ENCODE measurements at regions not wholly inside any gene's neighbourhood (a gene's known extent, or its start where the extent isn't known, plus 50 kb on each side); places are given as distances from the start of the nearest gene placed in this dataset.
"Not testable (repeated sequence)": the region's sequence is repeated elsewhere in the genome, so short reads cannot be mapped to it uniquely, and the experiment has no call there.

DNA sequence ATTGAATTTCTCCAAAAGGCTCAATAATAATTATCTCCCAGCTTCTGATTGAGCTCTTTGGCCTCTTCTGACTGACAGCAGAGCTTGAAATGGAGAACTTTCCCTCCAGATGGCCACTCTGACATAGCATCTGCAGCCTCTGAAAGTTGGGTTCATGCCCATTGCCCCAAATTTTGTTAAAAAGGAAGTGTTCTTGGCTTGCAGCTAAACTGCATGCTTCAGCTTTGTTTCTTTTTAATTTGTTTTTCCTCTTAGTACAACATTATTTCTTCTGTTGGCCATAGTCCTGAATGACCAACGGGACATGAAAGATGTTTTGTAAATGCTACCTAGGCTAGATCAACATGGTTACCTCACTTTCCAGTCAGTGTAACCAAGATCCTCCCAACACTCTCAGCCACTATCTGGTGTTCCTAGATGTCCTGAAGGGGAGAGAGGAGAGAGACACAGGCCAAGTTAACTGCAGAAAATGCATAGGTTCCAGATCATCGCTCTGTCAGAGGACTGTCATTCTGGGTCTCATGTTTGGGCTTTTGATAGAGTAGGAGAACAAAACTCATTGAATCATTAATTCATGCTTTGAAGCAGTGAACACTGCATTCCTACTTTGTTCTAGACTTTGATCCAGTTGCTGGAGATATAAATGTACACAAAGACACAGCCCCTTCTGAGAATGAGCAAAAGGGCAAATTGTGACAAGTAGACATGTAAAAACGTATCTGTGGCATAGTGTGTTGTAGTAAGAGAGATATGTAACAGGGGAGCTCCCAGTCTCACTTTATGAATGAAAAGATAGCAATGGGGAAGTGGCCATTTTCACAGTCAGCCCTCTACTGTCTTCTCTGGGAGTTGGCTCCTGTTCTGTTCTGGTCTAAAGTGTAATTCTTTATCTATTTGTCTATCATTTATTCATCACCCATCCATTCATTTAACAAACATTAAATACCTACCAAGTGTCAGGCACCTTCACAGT is 156.2 kb downstream of the ZNF621 start:
- CTCF ChIA-PET, result no interaction called here
- no peak overlapping the region for H3K27ac Mint-ChIP-seq
- H3K4me1 Mint-ChIP-seq (ENCODE audit: low read depth), result no peaks in the 10 kb centered on the region
- no peak for DNase-seq
- intact Hi-C loops (cut with micrococcal nuclease), result no loop called here
- no peaks in the 10 kb centered on the region for H3K9me3 Mint-ChIP-seq
- peaks cover 4% of the 10 kb centered on the region for H3K27me3 Mint-ChIP-seq (ENCODE audit: low read depth)
- H3K4me3 Mint-ChIP-seq, result no peak overlapping the region
- no peaks in the 10 kb centered on the region for H3K36me3 Mint-ChIP-seq (ENCODE audit: low read depth)

- Mint-ChIP-seq H3K4me1 (ENCODE audit: low read depth) (no peaks in the 10 kb centered on the region), H3K27me3 (ENCODE audit: low read depth) (peaks cover 4% of the 10 kb centered on the region), H3K4me3 (no peak overlapping the region), H3K27ac (no peak overlapping the region), H3K9me3 (no peaks in the 10 kb centered on the region), H3K36me3 (ENCODE audit: low read depth) (no peaks in the 10 kb centered on the region)
- CTCF ChIA-PET, result no interaction called here
- intact Hi-C loops (cut with micrococcal nuclease), result no loop called here
- peak; percentile 21 for DNase-seq
These were observed 156.9 kb downstream of the ZNF621 start for GRCh38 chr3:40681658-40682055.

- intact Hi-C loops (cut with micrococcal nuclease), result no loop called here
- no peak overlapping the region for H3K27ac Mint-ChIP-seq
- H3K9me3 Mint-ChIP-seq, result no peaks in the 10 kb centered on the region
- no peak overlapping the region for H3K4me3 Mint-ChIP-seq
- H3K36me3 Mint-ChIP-seq (ENCODE audit: low read depth), result no peaks in the 10 kb centered on the region
- DNase-seq, result no peak
- CTCF ChIA-PET, result no interaction called here
- peaks cover 15% of the 10 kb centered on the region for H3K27me3 Mint-ChIP-seq (ENCODE audit: low read depth)
- H3K4me1 Mint-ChIP-seq (ENCODE audit: low read depth), result no peaks in the 10 kb centered on the region
These were observed 165.1 kb downstream of the ZNF621 start for GRCh38 chr3:40689837-40690236.

GRCh38 chr3:40690749-40691451 is 166.1 kb downstream of the ZNF621 start:
- no peaks in the 10 kb centered on the region for H3K4me1 Mint-ChIP-seq (ENCODE audit: low read depth)
- no peak overlapping the region for H3K4me3 Mint-ChIP-seq
- DNase-seq, result no peak
- H3K36me3 Mint-ChIP-seq (ENCODE audit: low read depth), result no peaks in the 10 kb centered on the region
- H3K9me3 Mint-ChIP-seq, result no peaks in the 10 kb centered on the region
- H3K27me3 Mint-ChIP-seq (ENCODE audit: low read depth), result peaks cover 15% of the 10 kb centered on the region
- intact Hi-C loops (cut with micrococcal nuclease), result no loop called here
- CTCF ChIA-PET, result interaction anchor here (0.6 kb wide), 2 partner anchors 131 to 1018 kb away, joined by 3 to 4 read pairs; no protein-coding TSS in a partner anchor
- no peak overlapping the region for H3K27ac Mint-ChIP-seq

DNA sequence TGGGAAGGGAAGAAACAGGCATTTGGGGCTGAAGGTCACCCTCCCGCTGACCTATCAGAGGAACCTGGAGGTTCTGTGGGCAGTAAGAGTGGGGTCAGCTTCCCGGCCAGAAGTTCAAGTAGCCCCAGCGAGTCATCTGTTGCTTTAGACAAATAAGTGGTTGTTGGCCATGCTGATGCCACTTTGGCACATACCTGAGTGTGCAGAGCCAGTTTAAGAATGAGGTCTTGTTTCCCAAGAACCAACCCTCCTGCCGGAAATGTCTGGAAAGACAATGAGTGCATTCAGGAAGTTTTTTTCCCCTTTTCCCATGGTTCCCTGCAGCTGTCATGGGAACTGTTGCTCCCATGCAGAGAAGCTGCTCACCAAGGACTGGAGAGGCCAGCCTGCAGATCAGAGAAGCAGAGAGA is 166.7 kb downstream of the ZNF621 start:
- H3K27me3 Mint-ChIP-seq (ENCODE audit: low read depth), result peaks cover 18% of the 10 kb centered on the region
- no peak overlapping the region for H3K4me3 Mint-ChIP-seq
- CTCF ChIA-PET, result no interaction called here
- no peaks in the 10 kb centered on the region for H3K9me3 Mint-ChIP-seq
- H3K36me3 Mint-ChIP-seq (ENCODE audit: low read depth), result no peaks in the 10 kb centered on the region
- DNase-seq, result no peak
- intact Hi-C loops (cut with micrococcal nuclease), result no loop called here
- H3K27ac Mint-ChIP-seq, result no peak overlapping the region
- H3K4me1 Mint-ChIP-seq (ENCODE audit: low read depth), result no peaks in the 10 kb centered on the region

DNA sequence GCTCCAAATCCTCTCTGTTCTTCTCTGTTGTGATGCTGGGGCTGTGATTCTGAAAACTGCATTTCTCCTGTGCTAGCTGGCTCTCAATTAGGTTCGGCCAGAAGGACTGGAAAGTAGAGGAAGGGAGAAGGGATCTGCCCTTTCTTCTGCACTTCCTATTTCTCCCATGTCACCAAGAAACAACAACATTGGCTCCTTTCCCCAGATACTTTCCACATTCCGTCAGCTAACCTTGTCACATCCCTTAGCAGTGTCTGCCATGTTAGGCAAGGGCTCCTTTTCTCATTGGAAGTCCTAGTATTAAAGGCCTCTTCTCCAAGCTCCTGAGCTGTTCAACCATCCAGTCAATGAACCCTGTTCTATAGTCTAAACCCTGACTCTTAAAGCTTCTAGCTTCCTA is 171.1 kb downstream of the ZNF621 start:
- CTCF ChIA-PET, result no interaction called here
- H3K4me3 Mint-ChIP-seq, result no peak overlapping the region
- intact Hi-C loops (cut with micrococcal nuclease), result no loop called here
- H3K27me3 Mint-ChIP-seq (ENCODE audit: low read depth), result peaks cover 17% of the 10 kb centered on the region
- H3K27ac Mint-ChIP-seq, result no peak overlapping the region
- no peak for DNase-seq
- H3K36me3 Mint-ChIP-seq (ENCODE audit: low read depth), result no peaks in the 10 kb centered on the region
- peaks cover 7% of the 10 kb centered on the region for H3K9me3 Mint-ChIP-seq
- H3K4me1 Mint-ChIP-seq (ENCODE audit: low read depth), result no peaks in the 10 kb centered on the region

- CTCF ChIA-PET, result interaction anchor here (0.7 kb wide), 1 partner anchor 48 kb away, joined by 3 read pairs; no protein-coding TSS in a partner anchor
- DNase-seq; H3K9me3 Mint-ChIP-seq; H3K27ac Mint-ChIP-seq; intact Hi-C loops (cut with micrococcal nuclease); H3K4me3 Mint-ChIP-seq; H3K4me1 Mint-ChIP-seq (ENCODE audit: low read depth); H3K36me3 Mint-ChIP-seq (ENCODE audit: low read depth): not testable (repeated sequence)
- peaks cover 16% of the 10 kb centered on the region for H3K27me3 Mint-ChIP-seq (ENCODE audit: low read depth)
These were observed 173.9 kb downstream of the ZNF621 start for GRCh38 chr3:40698611-40699010.

DNA sequence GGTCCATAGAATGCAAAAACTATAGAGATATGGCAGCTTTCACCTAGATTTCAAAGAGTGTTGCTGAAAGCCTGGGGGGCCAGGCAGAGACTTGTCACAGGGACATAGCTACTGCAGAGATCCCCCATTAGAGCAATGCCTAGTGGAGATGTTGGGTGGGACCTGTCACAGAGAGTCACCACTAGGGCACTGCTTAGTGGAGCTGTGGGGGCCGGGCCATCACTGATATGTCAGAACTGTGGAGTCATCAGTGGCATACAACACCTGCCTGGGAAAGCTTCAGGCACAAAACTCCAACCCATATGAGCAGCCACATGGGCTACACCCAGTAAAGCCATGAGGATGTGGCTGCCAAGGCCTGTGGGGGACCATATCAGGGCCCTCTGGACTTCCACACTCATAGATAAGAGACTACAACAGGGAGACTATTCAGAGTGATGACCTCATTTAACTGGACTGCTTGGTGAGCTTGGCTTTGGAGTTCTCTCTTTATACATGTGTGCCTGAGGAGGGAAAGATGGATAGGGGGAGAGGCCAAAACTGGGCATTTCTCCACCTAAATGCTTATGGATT is 176.3 kb downstream of the ZNF621 start:
- CTCF ChIA-PET, result no interaction called here
- intact Hi-C loops (cut with micrococcal nuclease), result no loop called here
- Mint-ChIP-seq H3K27ac (no peak overlapping the region), H3K9me3 (peaks cover 7% of the 10 kb centered on the region), H3K4me1 (ENCODE audit: low read depth) (no peaks in the 10 kb centered on the region), H3K36me3 (ENCODE audit: low read depth) (no peaks in the 10 kb centered on the region), H3K27me3 (ENCODE audit: low read depth) (peaks cover 10% of the 10 kb centered on the region), H3K4me3 (no peak overlapping the region)
- no peak for DNase-seq

DNA sequence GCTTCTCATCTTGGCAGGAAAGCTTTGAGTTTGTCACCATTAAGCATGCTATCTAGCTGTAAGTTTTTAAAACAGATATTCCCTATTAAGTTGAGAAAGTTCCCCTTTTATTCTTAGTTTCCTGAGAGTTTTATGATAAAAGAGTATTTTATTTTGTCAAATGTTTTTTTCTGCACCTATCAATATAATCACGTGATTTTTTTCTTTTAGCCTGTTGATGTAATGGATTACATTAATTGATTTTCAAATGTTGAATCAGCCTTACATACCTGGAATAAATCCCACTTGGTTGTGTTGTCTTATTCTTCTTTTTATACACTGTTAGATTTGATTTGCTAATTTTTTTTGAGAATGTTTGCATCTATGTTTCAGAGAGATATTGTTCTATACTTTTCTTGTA is 179.5 kb downstream of the ZNF621 start:
- Mint-ChIP-seq H3K27me3 (ENCODE audit: low read depth) (peaks cover 3% of the 10 kb centered on the region), H3K36me3 (ENCODE audit: low read depth) (no peaks in the 10 kb centered on the region), H3K27ac (no peak overlapping the region), H3K4me1 (ENCODE audit: low read depth) (no peaks in the 10 kb centered on the region), H3K4me3 (no peak overlapping the region), H3K9me3 (peaks cover 7% of the 10 kb centered on the region)
- CTCF ChIA-PET, result no interaction called here
- no peak for DNase-seq
- intact Hi-C loops (cut with micrococcal nuclease), result no loop called here

DNA sequence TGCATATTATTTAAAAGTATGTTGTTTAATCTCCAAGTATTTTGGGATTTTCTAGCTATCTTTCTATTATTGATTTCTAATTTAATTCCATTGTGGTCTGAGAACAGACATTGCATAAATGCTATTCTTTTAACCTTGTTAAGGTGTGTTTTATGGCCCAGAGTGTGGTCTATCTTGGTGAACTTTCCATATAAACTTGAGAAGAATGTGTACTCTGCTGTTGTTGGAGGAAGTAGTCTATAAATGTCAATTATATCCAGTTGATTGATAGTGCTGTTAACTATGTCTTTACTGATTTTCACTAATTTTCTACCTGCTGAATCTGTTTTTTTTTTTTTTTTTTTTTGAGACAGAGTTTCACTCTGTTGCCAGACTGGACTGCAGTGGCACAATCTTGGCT is 180.9 kb downstream of the ZNF621 start:
- no peak overlapping the region for H3K27ac Mint-ChIP-seq
- intact Hi-C loops (cut with micrococcal nuclease), result no loop called here
- no peaks in the 10 kb centered on the region for H3K4me1 Mint-ChIP-seq (ENCODE audit: low read depth)
- H3K4me3 Mint-ChIP-seq, result no peak overlapping the region
- no peak for DNase-seq
- H3K9me3 Mint-ChIP-seq, result no peaks in the 10 kb centered on the region
- CTCF ChIA-PET, result no interaction called here
- H3K27me3 Mint-ChIP-seq (ENCODE audit: low read depth), result peaks cover 3% of the 10 kb centered on the region
- H3K36me3 Mint-ChIP-seq (ENCODE audit: low read depth), result no peaks in the 10 kb centered on the region

DNA sequence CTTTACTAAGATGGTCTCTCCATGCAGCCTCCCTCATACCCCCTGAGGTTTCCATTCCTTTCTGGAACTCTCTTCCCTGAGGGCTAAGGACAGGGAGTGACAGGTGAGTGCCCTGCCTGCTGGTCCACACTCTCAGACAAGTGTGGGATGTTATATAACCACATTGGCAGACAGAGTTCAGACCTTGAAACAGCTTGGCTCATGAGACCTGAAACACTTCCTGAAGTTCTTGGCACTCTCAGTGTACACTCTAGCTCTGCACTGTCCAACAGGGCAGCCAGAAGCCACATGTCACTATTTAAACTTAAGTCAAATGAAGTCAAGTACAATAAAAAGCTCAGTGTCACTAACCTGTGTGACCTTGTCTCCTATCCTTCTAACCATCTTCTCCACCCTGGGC is 188.5 kb downstream of the ZNF621 start:
- CTCF ChIA-PET, result no interaction called here
- DNase-seq, result no peak
- Mint-ChIP-seq H3K27ac (no peak overlapping the region), H3K4me1 (ENCODE audit: low read depth) (no peaks in the 10 kb centered on the region), H3K36me3 (ENCODE audit: low read depth) (no peaks in the 10 kb centered on the region), H3K27me3 (ENCODE audit: low read depth) (peaks cover 25% of the 10 kb centered on the region), H3K9me3 (no peaks in the 10 kb centered on the region), H3K4me3 (no peak overlapping the region)
- intact Hi-C loops (cut with micrococcal nuclease), result no loop called here

GRCh38 chr3:40713795-40714194 is 189.0 kb downstream of the ZNF621 start:
- H3K27me3 Mint-ChIP-seq (ENCODE audit: low read depth), result peaks cover 25% of the 10 kb centered on the region
- no peaks in the 10 kb centered on the region for H3K4me1 Mint-ChIP-seq (ENCODE audit: low read depth)
- CTCF ChIA-PET, result no interaction called here
- DNase-seq, result no peak
- intact Hi-C loops (cut with micrococcal nuclease), result no loop called here
- H3K27ac Mint-ChIP-seq, result no peak overlapping the region
- H3K36me3 Mint-ChIP-seq (ENCODE audit: low read depth), result no peaks in the 10 kb centered on the region
- no peak overlapping the region for H3K4me3 Mint-ChIP-seq
- H3K9me3 Mint-ChIP-seq, result no peaks in the 10 kb centered on the region

Measured in activated naive CD4-positive, alpha-beta T cell treated with anti-CD3 and anti-CD28 coated beads for 36 hours (primary cell).